Smooth muscle cell (in vitro differentiated cells): ENCODE measurements at regions not wholly inside any gene's neighbourhood (a gene's known extent, or its start where the extent isn't known, plus 50 kb on each side); places are given as distances from the start of the nearest gene placed in this dataset.
"Not testable (repeated sequence)": the region's sequence is repeated elsewhere in the genome, so short reads cannot be mapped to it uniquely, and the experiment has no call there.

Experiments used
- DNase-seq: peaks from one replicate; lab custom pipeline; 2025; ENCODE audit not compliant: unreplicated experiment; lab: John Stamatoyannopoulos, UW
- H2AFZ ChIP-seq: fragments of 200-600 bp; sonication (generic); 2 replicates; pipeline ENCODE4 v1.6.0; 2016; ENCODE audit warnings: antibody characterized with exemption, low read depth, mild to moderate bottlenecking
- H3F3A ChIP-seq: fragments of 200-600 bp; sonication (generic); 2 replicates; pipeline ENCODE4 v1.6.0; 2017; ENCODE audit warnings: antibody characterized with exemption, low read depth
- H3K27ac ChIP-seq: fragments of 200-600 bp; sonication (generic); 2 replicates; pipeline ENCODE4 v1.5.1; 2016; ENCODE audit warnings: low read depth, mild to moderate bottlenecking
- H3K27me3 ChIP-seq: fragments of 200-600 bp; sonication (generic); 2 replicates; pipeline ENCODE4 v1.6.1; 2016; ENCODE audit warnings: low read depth, mild to moderate bottlenecking
- H3K36me3 ChIP-seq: fragments of 200-600 bp; sonication (generic); 2 replicates; pipeline ENCODE4 v1.5.1; 2016; ENCODE audit warnings: low read depth
- H3K4me1 ChIP-seq: fragments of 200-600 bp; sonication (generic); 2 replicates; pipeline ENCODE4 v1.5.1; 2016; ENCODE audit warnings: low read depth
- H3K4me2 ChIP-seq: fragments of 200-600 bp; sonication (generic); 2 replicates; pipeline ENCODE4 v1.6.0; 2016; ENCODE audit warnings: mild to moderate bottlenecking
- H3K4me3 ChIP-seq: fragments of 200-600 bp; sonication (generic); 2 replicates; pipeline ENCODE4 v1.5.1; 2016; ENCODE audit warnings: mild to moderate bottlenecking
- H3K79me2 ChIP-seq: fragments of 200-600 bp; sonication (generic); 2 replicates; pipeline ENCODE4 v1.6.0; 2016; ENCODE audit warnings: low read depth, mild to moderate bottlenecking
- H3K9ac ChIP-seq: fragments of 200-600 bp; sonication (generic); 2 replicates; pipeline ENCODE4 v1.6.0; 2016; ENCODE audit warnings: low read depth
- H3K9me3 ChIP-seq: fragments of 200-600 bp; sonication (generic); replicated peaks from 2 replicates; pipeline ENCODE4 v1.5.1; 2016; ENCODE audit warnings: low read depth
- H4K20me1 ChIP-seq: fragments of 200-600 bp; sonication (generic); 2 replicates; pipeline ENCODE4 v1.6.0; 2016; ENCODE audit warnings: low read depth
- WGBS: methylation state at CpG from one replicate; pipeline ENCODE4 v1.1.7; 2016; ENCODE audit warnings: low lambda C conversion rate; 5-methylcytosine and 5-hydroxymethylcytosine counted together
- TF ChIP-seq, protein P1 (sequence below): fragments of 200-600 bp; sonication (generic); IDR thresholded peaks from 2 replicates; pipeline ENCODE4 v1.5.1; 2017; ENCODE audit warnings: borderline replicate concordance, mild to moderate bottlenecking, antibody characterized with exemption; ENCODE audit not compliant: insufficient read depth, poor library complexity, severe bottlenecking

DNA sequence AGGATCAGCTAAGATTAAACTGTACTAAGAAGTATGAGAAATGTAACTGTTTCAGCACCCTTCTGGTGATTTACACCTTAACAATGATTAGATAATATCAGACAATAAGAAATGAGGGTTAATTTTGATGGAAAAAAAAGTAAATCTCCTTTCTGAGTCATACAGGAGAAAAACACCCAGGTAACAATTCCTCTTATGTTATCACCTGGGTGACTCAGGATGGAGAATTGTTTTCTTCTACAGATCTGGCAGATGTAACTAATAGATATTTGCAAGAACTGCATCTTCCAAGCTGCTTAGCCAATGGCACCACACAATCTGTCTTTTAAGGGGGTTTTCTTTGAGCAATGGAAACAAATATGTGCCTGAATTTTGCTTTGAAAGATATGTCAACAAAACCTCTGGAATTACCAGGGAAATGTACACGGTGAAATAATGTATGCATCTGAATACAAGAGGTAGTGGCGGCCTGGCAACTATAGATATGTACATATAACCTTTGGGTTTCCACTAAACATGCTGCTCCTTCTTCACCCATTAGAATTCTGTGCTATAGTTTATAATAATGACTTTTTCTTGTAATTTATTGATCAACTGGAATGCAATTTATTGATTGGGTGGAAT lies 407.9 kb downstream of the CPS1 start:
- no peaks in the 10 kb centered on the region for H3F3A ChIP-seq
- TF ChIP-seq, protein P1, sequence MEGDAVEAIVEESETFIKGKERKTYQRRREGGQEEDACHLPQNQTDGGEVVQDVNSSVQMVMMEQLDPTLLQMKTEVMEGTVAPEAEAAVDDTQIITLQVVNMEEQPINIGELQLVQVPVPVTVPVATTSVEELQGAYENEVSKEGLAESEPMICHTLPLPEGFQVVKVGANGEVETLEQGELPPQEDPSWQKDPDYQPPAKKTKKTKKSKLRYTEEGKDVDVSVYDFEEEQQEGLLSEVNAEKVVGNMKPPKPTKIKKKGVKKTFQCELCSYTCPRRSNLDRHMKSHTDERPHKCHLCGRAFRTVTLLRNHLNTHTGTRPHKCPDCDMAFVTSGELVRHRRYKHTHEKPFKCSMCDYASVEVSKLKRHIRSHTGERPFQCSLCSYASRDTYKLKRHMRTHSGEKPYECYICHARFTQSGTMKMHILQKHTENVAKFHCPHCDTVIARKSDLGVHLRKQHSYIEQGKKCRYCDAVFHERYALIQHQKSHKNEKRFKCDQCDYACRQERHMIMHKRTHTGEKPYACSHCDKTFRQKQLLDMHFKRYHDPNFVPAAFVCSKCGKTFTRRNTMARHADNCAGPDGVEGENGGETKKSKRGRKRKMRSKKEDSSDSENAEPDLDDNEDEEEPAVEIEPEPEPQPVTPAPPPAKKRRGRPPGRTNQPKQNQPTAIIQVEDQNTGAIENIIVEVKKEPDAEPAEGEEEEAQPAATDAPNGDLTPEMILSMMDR: no peak
- H3K4me3 ChIP-seq: no peak overlapping the region
- H2AFZ ChIP-seq: no peak overlapping the region
- no peaks in the 10 kb centered on the region for H3K9me3 ChIP-seq
- no peaks in the 10 kb centered on the region for H4K20me1 ChIP-seq
- peak overlapping the region; percentile 10 for H3K27ac ChIP-seq
- no peaks in the 10 kb centered on the region for H3K4me1 ChIP-seq
- no peak overlapping the region for H3K9ac ChIP-seq
- WGBS: 96% methylated on average over 2 of the region's 2 CpGs
- no peak for DNase-seq
- H3K79me2 ChIP-seq: no peaks in the 10 kb centered on the region
- H3K27me3 ChIP-seq: no peaks in the 10 kb centered on the region
- no peaks in the 10 kb centered on the region for H3K36me3 ChIP-seq
- no peak overlapping the region for H3K4me2 ChIP-seq

DNA sequence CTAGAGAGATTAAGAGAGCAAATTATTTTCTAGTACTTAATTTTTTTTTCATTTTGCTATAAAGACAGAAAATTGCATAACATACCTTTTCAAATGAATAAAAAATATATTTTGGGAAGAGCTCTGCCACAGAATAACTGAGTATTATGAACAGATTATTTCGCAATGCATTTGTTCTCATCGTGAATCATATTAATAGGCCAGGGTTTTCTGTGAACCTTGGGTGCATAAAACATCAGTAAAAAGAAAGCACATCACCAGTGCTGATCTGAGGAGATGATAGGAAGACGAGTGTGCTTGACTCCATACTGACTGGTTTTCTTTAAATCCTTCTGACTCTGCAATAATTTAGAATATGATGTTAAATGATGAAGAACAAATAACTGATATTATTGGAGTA lies 409.1 kb downstream of the CPS1 start:
- H3K4me1 ChIP-seq: no peaks in the 10 kb centered on the region
- no peak overlapping the region for H3K27ac ChIP-seq
- no peak overlapping the region for H3K4me3 ChIP-seq
- H3K27me3 ChIP-seq: no peaks in the 10 kb centered on the region
- H4K20me1 ChIP-seq: no peaks in the 10 kb centered on the region
- DNase-seq: no peak
- TF ChIP-seq, protein P1: no peak
- WGBS: 76% methylated on average over 3 of the region's 3 CpGs
- H3F3A ChIP-seq: no peaks in the 10 kb centered on the region
- no peaks in the 10 kb centered on the region for H3K79me2 ChIP-seq
- no peaks in the 10 kb centered on the region for H3K9me3 ChIP-seq
- H3K4me2 ChIP-seq: no peak overlapping the region
- no peaks in the 10 kb centered on the region for H3K36me3 ChIP-seq
- H3K9ac ChIP-seq: no peak overlapping the region
- H2AFZ ChIP-seq: no peak overlapping the region

DNA sequence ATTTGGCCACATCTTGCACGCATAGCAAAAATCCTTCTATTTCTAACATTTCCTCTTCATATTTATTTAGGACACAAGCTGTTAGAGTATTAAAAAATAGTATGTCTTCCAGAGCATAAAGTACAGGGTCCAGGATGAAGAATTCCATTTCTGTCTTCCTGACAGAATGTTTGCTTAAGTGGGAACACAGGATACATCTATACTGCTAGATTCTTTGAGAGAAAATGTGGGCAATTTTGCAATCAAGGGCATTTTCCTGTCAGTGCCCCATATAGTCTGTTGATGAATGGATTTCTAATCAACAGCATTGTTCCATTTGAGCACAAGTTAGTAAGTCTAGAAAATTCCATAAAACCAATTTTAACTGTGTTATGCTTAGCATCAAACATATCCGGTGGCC lies 409.9 kb downstream of the CPS1 start:
- Histone ChIP-seq H3K9me3 (no peaks in the 10 kb centered on the region), H3F3A (no peaks in the 10 kb centered on the region), H3K4me2 (no peak overlapping the region), H3K27ac (no peak overlapping the region), H4K20me1 (no peaks in the 10 kb centered on the region), H3K36me3 (no peaks in the 10 kb centered on the region), H3K4me1 (no peaks in the 10 kb centered on the region), H2AFZ (no peak overlapping the region), H3K27me3 (no peaks in the 10 kb centered on the region), H3K9ac (no peak overlapping the region), H3K4me3 (no peak overlapping the region), H3K79me2 (no peaks in the 10 kb centered on the region)
- no peak for DNase-seq
- TF ChIP-seq, protein P1: no peak
- 93% methylated on average over 2 of the region's 2 CpGs for WGBS

DNA sequence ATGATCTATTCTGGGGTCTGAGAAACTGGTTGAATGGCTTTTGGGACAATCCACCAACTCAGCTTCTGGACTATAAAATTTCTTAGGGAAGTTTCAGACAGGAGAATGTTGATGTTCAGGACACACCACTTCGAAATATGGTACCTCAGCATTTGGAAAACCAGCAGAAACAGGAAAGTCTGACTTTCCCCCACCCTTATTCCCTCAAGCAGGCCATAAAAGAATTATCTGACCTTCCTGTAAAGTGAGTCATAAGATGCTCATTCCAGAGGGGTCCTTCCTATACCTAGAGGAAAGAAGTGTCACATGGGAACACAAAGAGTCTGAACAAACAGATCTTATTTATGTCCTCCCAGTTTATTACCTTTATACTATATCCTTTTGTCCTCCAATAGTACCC lies 415.0 kb downstream of the CPS1 start:
- H3K4me1 ChIP-seq: no peaks in the 10 kb centered on the region
- H2AFZ ChIP-seq: no peak overlapping the region
- no peak overlapping the region for H3K4me2 ChIP-seq
- no peaks in the 10 kb centered on the region for H3K79me2 ChIP-seq
- H3K9ac ChIP-seq: no peak overlapping the region
- H3K9me3 ChIP-seq: no peaks in the 10 kb centered on the region
- no peaks in the 10 kb centered on the region for H3K36me3 ChIP-seq
- 74% methylated on average over 1 of the region's 1 CpG for WGBS
- H3K27me3 ChIP-seq: no peaks in the 10 kb centered on the region
- DNase-seq: no peak
- no peaks in the 10 kb centered on the region for H3F3A ChIP-seq
- no peak overlapping the region for H3K4me3 ChIP-seq
- no peaks in the 10 kb centered on the region for H4K20me1 ChIP-seq
- TF ChIP-seq, protein P1: no peak
- H3K27ac ChIP-seq: no peak overlapping the region

DNA sequence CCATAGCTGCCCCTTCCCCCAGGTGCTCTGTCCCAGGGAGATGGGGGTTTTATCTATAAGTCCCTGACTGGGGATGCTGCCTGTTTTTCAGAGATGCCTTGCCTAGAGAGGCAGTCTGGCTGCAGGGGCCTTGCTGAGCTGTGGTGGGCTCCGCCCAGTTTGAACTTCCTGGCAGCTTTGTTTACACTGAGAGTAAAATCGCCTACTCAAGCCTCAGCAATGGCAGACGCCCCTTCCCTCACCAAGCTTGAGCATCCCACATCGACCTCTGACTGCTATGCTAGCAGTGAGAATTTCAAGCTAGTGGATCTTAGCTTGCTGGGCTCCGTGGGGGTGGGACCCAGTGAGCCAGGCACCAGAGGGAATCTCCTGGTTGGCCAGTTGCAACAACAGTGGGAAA lies 430.4 kb downstream of the CPS1 start:
- not testable (repeated sequence) for DNase-seq, H4K20me1 ChIP-seq, H3K4me3 ChIP-seq, H3K9me3 ChIP-seq, H3K27ac ChIP-seq, H2AFZ ChIP-seq, H3K4me2 ChIP-seq, H3F3A ChIP-seq, H3K79me2 ChIP-seq, H3K36me3 ChIP-seq, H3K9ac ChIP-seq, H3K4me1 ChIP-seq, H3K27me3 ChIP-seq
- WGBS: 88% methylated on average over 5 of the region's 5 CpGs
